ENCODE measurements at regions not wholly inside any gene's neighbourhood (a gene's known extent, or its start where the extent isn't known, plus 50 kb on each side); places are given as distances from the start of the nearest gene placed in this dataset.

DNA sequence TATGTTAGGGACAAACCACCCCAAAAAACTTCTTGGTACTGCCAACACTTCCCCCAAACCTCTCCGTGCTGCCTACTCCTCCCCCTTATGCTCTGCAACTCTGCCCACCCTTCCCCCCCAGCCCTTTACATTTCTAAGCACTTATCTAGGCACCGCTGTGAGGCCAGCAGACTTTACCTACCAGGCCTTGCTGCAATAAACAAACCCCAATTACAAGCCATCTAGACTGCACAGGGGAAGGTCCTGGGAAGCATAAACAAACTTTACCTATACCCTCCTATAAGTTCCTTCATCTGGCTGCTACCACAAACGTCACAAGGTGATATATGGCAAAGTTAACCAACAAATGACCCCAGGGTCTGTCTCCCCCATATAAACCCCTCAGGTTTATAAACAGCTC, 259.4 kb upstream of the GULP1 start:
- TF ChIP-seq, protein P1, sequence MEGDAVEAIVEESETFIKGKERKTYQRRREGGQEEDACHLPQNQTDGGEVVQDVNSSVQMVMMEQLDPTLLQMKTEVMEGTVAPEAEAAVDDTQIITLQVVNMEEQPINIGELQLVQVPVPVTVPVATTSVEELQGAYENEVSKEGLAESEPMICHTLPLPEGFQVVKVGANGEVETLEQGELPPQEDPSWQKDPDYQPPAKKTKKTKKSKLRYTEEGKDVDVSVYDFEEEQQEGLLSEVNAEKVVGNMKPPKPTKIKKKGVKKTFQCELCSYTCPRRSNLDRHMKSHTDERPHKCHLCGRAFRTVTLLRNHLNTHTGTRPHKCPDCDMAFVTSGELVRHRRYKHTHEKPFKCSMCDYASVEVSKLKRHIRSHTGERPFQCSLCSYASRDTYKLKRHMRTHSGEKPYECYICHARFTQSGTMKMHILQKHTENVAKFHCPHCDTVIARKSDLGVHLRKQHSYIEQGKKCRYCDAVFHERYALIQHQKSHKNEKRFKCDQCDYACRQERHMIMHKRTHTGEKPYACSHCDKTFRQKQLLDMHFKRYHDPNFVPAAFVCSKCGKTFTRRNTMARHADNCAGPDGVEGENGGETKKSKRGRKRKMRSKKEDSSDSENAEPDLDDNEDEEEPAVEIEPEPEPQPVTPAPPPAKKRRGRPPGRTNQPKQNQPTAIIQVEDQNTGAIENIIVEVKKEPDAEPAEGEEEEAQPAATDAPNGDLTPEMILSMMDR (conservative IDR thresholded peaks at IDR 0.05; ENCODE audit: low read depth, low read length) = no peak
- TF ChIP-seq POLR2A (IDR thresholded peaks at IDR 0.05; ENCODE audit: low read depth, low read length) (no peak), RCOR1 (IDR thresholded peaks at IDR 0.05; ENCODE audit: insufficient replicate concordance, low read length) (no peak), NFE2L2 (IDR thresholded peaks at IDR 0.05; ENCODE audit: low read depth, low read length) (no peak), MXI1 (IDR thresholded peaks at IDR 0.05; ENCODE audit: borderline replicate concordance, low read depth, low read length) (no peak), SMC3 (IDR thresholded peaks at IDR 0.05; ENCODE audit: low read depth, low read length) (no peak), CEBPB (IDR thresholded peaks at IDR 0.05; ENCODE audit: low read depth, low read length) (no peak), RAD21 (IDR thresholded peaks at IDR 0.05; ENCODE audit: low read length) (no peak)
